HepG2 (cell line): ENCODE measurements at regions not wholly inside any gene's neighbourhood (a gene's known extent, or its start where the extent isn't known, plus 50 kb on each side); places are given as distances from the start of the nearest gene placed in this dataset.

Experiments
- ATAC-seq: fragments of 200-7000 bp; cut with Tn5 transposase; 3 replicates; pipeline ENCODE4 v1.9.1; 2020; ENCODE audit warnings: mild to moderate bottlenecking, moderate library complexity
- BruUV-seq: library from RNA; stranded (reverse); fragments of 400-500 nt; replicated peaks from 2 replicates; lab custom pipeline; 2021; lab: Mats Ljungman, UMichigan
- CTCF ChIA-PET: fragments of 300-600 bp; formaldehyde crosslinking; extraction: SDS; loops from one replicate; lab custom pipeline; 2021; ENCODE audit warnings: low total read pairs, inconsistent platforms, low intra/inter-chr PET ratio; lab: Yijun Ruan, JAX
- POLR2A ChIA-PET: fragments of 350-600 bp; sonication (Branson Sonifier 250); formaldehyde crosslinking; loops from one replicate; lab custom pipeline; 2020; ENCODE audit warnings: antibody characterized with exemption, inconsistent platforms; lab: Yijun Ruan, JAX
- DNase-seq: peaks from one replicate; pipeline ENCODE4 v3.0.0-alpha.2; 2015; ENCODE audit warnings: low spot score
- FAIRE-seq: peaks from 3 replicates; lab custom pipeline; 2011; peaks lifted over from hg19 to GRCh38; lab: Jason Lieb, UNC
- H2AFZ ChIP-seq: one replicate; pipeline ENCODE4 v1.6.1; 2011; ENCODE audit warnings: low read length, inconsistent platforms
- H3K27ac ChIP-seq: fragments of 300-600 bp; 3 replicates; pipeline ENCODE4 v1.8.0; 2011; ENCODE audit warnings: mixed run types, mild to moderate bottlenecking, mixed read lengths, low read length, inconsistent platforms; ENCODE audit not compliant: insufficient read depth; ENCODE audit errors: extremely low read length
- H3K27me3 ChIP-seq, 2 experiments: fragments of 200-600 bp in 1 of 2; 2 replicates in 1 of 2; 3 replicates in 1 of 2; pipeline versions ENCODE4 v1.6.0 to v1.8.0; 2011; ENCODE audit warnings: low read length in 2 of 2, mild to moderate bottlenecking in 2 of 2, moderate library complexity in 2 of 2, inconsistent platforms in 1 of 2; ENCODE audit not compliant: insufficient read depth in 2 of 2, control insufficient read depth in 1 of 2
- H3K36me3 ChIP-seq, 2 experiments: fragments of 200-600 bp in 1 of 2; replicated peaks in 1 of 2; 2 replicates in 1 of 2; 3 replicates in 1 of 2; pipeline versions ENCODE4 v1.5.1 to v1.8.0; 2011; ENCODE audit warnings: low read length in 2 of 2, inconsistent platforms in 1 of 2; ENCODE audit not compliant: insufficient read depth in 2 of 2, control insufficient read depth in 1 of 2
- H3K4me1 ChIP-seq: 2 replicates; pipeline ENCODE4 v1.5.1; 2012; ENCODE audit warnings: low read length, inconsistent platforms; ENCODE audit not compliant: insufficient read depth
- H3K4me2 ChIP-seq: 2 replicates; pipeline ENCODE4 v1.6.0; 2011; ENCODE audit warnings: low read depth, low read length, inconsistent platforms
- H3K4me3 ChIP-seq, 3 experiments: fragments of 200-600 bp in 1 of 3; sonication (generic), shearing (Covaris generic) in 1 of 3; replicated peaks in 1 of 3; 2 replicates each; pipeline ENCODE4 v1.5.1; 2011 to 2016; ENCODE audit warnings: low read length in 3 of 3, inconsistent platforms in 2 of 3, low read depth in 2 of 3, mild to moderate bottlenecking in 2 of 3, control low read depth in 1 of 3, mixed read lengths in 1 of 3; ENCODE audit not compliant: insufficient read depth in 1 of 3
- H3K79me2 ChIP-seq: one replicate; pipeline ENCODE4 v1.6.1; 2011; ENCODE audit warnings: low read length, inconsistent platforms; ENCODE audit not compliant: insufficient read depth
- H3K9ac ChIP-seq: 2 replicates; pipeline ENCODE4 v1.6.0; 2011; ENCODE audit warnings: mild to moderate bottlenecking, low read depth, low read length, inconsistent platforms; ENCODE audit not compliant: insufficient read depth
- H3K9me3 ChIP-seq: 2 replicates; pipeline ENCODE4 v1.5.1; 2012; ENCODE audit warnings: mild to moderate bottlenecking, low read length
- H4K20me1 ChIP-seq: 2 replicates; pipeline ENCODE4 v1.6.0; 2011; ENCODE audit warnings: inconsistent platforms, mild to moderate bottlenecking, low read length, moderate library complexity; ENCODE audit not compliant: insufficient read depth
- HES4 ChIP-seq: sonication (generic); formaldehyde crosslinking; IDR thresholded peaks from 2 replicates; pipeline ENCODE4 v1.9.0; 2021; ENCODE audit warnings: mild to moderate bottlenecking, missing genetic modification reagents, borderline replicate concordance
- MAF1 ChIP-seq: sonication (generic); formaldehyde crosslinking; IDR thresholded peaks from 2 replicates; pipeline ENCODE4 v1.5.0; 2020; ENCODE audit warnings: missing genetic modification reagents, borderline replicate concordance
- SNAPC2 ChIP-seq: sonication (generic); formaldehyde crosslinking; IDR thresholded peaks from 2 replicates; pipeline ENCODE4 v1.8.1; 2022; ENCODE audit warnings: mild to moderate bottlenecking, missing genetic modification reagents
- SYNCRIP ChIP-seq: fragments of 200-400 bp; formaldehyde crosslinking; IDR thresholded peaks from 2 replicates; pipeline ENCODE4 v1.6.1; 2018; ENCODE audit warnings: mild to moderate bottlenecking, low read depth, low read length; ENCODE audit not compliant: insufficient read depth
- WGBS: methylation state at CpG from one replicate; pipeline ENCODE4 v1.1.6; 2017; ENCODE audit warnings: low lambda C conversion rate; 5-methylcytosine and 5-hydroxymethylcytosine counted together
- in situ Hi-C: cut with HindIII; loops from 2 replicates; pipeline ENCODE4 v1.10.0; 2017; ENCODE audit warnings: low pct_unique_long_range_greater_than_20kb; ENCODE audit not compliant: extremely low pct_ligation_motif_present
- intact Hi-C: fragments of 100-400 bp; cut with micrococcal nuclease; formaldehyde crosslinking; loops from one replicate; pipeline ENCODE4 v1.10.0; 2022; ENCODE audit not compliant: unreplicated experiment
- TF ChIP-seq, protein P1 (sequence below): IDR thresholded peaks from 2 replicates; pipeline ENCODE4 v1.6.1; 2016; ENCODE audit warnings: low read depth, borderline replicate concordance
- TF ChIP-seq, protein P2 (sequence below): sonication (generic); formaldehyde crosslinking; IDR thresholded peaks from 2 replicates; pipeline ENCODE4 v1.5.1; 2020; ENCODE audit warnings: mild to moderate bottlenecking, moderate library complexity, missing genetic modification reagents
- TF ChIP-seq, protein P3 (sequence below): sonication (generic); formaldehyde crosslinking; IDR thresholded peaks from 2 replicates; pipeline ENCODE4 v1.8.1; 2022; ENCODE audit warnings: low read depth, mild to moderate bottlenecking, missing genetic modification reagents
- TF ChIP-seq, protein P4 (sequence below): sonication (generic); formaldehyde crosslinking; IDR thresholded peaks from 2 replicates; pipeline ENCODE4 v1.4.0; 2020; ENCODE audit warnings: low read depth, missing genetic modification reagents
- TF ChIP-seq, protein P5 (sequence below): sonication (generic); formaldehyde crosslinking; IDR thresholded peaks from 2 replicates; pipeline ENCODE4 v1.4.0; 2020; ENCODE audit warnings: mild to moderate bottlenecking, missing genetic modification reagents, borderline replicate concordance

DNA sequence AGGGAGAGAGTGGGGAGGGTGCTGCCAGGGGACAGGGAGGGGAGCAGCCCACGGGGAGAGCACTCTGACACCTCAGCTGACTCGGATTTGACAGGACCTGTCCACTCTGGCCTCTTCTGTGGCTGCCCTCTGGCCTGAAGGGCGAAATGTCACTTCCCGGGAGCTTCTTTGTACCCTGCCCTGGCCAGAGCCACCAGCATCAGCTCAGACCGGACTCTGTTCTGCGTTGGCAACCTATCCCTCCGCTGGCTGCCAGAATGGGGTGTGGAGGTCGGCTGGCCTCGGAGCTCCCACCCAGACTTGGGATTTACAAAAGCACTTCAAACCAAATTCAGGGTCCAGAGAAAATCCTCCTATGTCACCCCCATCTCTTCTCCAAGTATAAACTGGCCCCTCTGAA lies 336.7 kb upstream of the FRG2C start:
- FAIRE-seq, result no peak
- no TSS peak for BruUV-seq
- H3K27ac ChIP-seq, result no peak overlapping the region
- in situ Hi-C loops (no loop called here), intact Hi-C loops (no loop called here)
- H3K27me3 ChIP-seq, result 0 out of 5 replicates have a peak, but pooled peaks cover 0 to 4% of the 10 kb centered on the region in 2 experiments
- H3K9ac ChIP-seq, result no peak overlapping the region
- H2AFZ ChIP-seq, result no peak overlapping the region
- H3K36me3 ChIP-seq, result no peaks in the 10 kb centered on the region
- ChIA-PET CTCF (no interaction called here), POLR2A (no interaction called here)
- WGBS, result 5% methylated on average over 7 of the region's 9 CpGs
- no peak overlapping the region for H3K4me3 ChIP-seq
- no peaks in the 10 kb centered on the region for H3K79me2 ChIP-seq
- no peaks in the 10 kb centered on the region for H3K4me1 ChIP-seq
- H3K9me3 ChIP-seq, result no peaks in the 10 kb centered on the region
- H3K4me2 ChIP-seq, result no peak overlapping the region
- no peak for ATAC-seq
- H4K20me1 ChIP-seq, result no peaks in the 10 kb centered on the region
- DNase-seq, result no peak
- TF ChIP-seq, protein P1, sequence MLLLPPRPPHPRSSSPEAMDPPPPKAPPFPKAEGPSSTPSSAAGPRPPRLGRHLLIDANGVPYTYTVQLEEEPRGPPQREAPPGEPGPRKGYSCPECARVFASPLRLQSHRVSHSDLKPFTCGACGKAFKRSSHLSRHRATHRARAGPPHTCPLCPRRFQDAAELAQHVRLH, result no peak
- TF ChIP-seq SYNCRIP (no peak), SNAPC2 (CRISPR knock-in tag) (no peak), MAF1 (CRISPR knock-in tag) (no peak), HES4 (CRISPR knock-in tag) (no peak)
- TF ChIP-seq, protein P2, sequence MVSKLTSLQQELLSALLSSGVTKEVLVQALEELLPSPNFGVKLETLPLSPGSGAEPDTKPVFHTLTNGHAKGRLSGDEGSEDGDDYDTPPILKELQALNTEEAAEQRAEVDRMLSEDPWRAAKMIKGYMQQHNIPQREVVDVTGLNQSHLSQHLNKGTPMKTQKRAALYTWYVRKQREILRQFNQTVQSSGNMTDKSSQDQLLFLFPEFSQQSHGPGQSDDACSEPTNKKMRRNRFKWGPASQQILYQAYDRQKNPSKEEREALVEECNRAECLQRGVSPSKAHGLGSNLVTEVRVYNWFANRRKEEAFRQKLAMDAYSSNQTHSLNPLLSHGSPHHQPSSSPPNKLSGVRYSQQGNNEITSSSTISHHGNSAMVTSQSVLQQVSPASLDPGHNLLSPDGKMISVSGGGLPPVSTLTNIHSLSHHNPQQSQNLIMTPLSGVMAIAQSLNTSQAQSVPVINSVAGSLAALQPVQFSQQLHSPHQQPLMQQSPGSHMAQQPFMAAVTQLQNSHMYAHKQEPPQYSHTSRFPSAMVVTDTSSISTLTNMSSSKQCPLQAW (CRISPR knock-in tag), result no peak
- TF ChIP-seq, protein P3, sequence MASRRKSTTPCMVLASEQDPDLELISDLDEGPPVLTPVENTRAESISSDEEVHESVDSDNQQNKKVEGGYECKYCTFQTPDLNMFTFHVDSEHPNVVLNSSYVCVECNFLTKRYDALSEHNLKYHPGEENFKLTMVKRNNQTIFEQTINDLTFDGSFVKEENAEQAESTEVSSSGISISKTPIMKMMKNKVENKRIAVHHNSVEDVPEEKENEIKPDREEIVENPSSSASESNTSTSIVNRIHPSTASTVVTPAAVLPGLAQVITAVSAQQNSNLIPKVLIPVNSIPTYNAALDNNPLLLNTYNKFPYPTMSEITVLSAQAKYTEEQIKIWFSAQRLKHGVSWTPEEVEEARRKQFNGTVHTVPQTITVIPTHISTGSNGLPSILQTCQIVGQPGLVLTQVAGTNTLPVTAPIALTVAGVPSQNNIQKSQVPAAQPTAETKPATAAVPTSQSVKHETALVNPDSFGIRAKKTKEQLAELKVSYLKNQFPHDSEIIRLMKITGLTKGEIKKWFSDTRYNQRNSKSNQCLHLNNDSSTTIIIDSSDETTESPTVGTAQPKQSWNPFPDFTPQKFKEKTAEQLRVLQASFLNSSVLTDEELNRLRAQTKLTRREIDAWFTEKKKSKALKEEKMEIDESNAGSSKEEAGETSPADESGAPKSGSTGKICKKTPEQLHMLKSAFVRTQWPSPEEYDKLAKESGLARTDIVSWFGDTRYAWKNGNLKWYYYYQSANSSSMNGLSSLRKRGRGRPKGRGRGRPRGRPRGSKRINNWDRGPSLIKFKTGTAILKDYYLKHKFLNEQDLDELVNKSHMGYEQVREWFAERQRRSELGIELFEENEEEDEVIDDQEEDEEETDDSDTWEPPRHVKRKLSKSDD (CRISPR knock-in tag), result no peak
- TF ChIP-seq, protein P4, sequence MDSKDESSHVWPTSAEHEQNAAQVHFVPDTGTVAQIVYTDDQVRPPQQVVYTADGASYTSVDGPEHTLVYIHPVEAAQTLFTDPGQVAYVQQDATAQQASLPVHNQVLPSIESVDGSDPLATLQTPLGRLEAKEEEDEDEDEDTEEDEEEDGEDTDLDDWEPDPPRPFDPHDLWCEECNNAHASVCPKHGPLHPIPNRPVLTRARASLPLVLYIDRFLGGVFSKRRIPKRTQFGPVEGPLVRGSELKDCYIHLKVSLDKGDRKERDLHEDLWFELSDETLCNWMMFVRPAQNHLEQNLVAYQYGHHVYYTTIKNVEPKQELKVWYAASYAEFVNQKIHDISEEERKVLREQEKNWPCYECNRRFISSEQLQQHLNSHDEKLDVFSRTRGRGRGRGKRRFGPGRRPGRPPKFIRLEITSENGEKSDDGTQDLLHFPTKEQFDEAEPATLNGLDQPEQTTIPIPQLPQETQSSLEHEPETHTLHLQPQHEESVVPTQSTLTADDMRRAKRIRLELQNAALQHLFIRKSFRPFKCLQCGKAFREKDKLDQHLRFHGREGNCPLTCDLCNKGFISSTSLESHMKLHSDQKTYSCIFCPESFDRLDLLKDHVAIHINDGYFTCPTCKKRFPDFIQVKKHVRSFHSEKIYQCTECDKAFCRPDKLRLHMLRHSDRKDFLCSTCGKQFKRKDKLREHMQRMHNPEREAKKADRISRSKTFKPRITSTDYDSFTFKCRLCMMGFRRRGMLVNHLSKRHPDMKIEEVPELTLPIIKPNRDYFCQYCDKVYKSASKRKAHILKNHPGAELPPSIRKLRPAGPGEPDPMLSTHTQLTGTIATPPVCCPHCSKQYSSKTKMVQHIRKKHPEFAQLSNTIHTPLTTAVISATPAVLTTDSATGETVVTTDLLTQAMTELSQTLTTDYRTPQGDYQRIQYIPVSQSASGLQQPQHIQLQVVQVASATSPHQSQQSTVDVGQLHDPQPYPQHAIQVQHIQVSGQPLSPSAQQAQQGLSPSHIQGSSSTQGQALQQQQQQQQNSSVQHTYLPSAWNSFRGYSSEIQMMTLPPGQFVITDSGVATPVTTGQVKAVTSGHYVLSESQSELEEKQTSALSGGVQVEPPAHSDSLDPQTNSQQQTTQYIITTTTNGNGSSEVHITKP (CRISPR knock-in tag), result no peak
- TF ChIP-seq, protein P5, sequence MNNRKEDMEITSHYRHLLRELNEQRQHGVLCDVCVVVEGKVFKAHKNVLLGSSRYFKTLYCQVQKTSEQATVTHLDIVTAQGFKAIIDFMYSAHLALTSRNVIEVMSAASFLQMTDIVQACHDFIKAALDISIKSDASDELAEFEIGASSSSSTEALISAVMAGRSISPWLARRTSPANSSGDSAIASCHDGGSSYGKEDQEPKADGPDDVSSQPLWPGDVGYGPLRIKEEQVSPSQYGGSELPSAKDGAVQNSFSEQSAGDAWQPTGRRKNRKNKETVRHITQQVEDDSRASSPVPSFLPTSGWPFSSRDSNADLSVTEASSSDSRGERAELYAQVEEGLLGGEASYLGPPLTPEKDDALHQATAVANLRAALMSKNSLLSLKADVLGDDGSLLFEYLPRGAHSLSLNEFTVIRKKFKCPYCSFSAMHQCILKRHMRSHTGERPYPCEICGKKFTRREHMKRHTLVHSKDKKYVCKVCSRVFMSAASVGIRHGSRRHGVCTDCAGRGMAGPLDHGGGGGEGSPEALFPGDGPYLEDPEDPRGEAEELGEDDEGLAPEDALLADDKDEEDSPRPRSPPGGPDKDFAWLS (CRISPR knock-in tag), result no peak
